ENCODE measurements at regions not wholly inside any gene's neighbourhood (a gene's known extent, or its start where the extent isn't known, plus 50 kb on each side); places are given as distances from the start of the nearest gene placed in this dataset.
"Not testable (repeated sequence)": the region's sequence is repeated elsewhere in the genome, so short reads cannot be mapped to it uniquely, and the experiment has no call there.

DNA sequence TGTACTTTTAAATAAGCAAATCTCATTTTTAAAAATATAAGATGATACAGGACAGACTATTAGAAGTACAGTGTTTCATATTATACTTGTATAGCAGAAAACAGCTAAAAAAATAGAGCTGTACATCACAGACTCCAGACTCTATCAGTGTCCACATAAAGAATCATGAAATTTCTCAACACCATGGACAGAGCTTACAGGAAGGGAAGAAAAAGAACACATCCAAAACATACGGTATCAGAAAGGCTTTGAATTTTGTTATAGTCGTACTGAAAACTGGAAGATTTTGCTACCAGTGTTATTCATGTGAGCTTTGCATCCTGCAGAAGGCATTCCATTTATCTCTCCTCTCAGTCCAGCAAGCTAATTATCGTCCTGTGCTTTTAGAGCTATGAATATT is 183.2 kb upstream of the PTPRZ1 start:
- no peaks in the 10 kb centered on the region for H3K36me3 ChIP-seq
- no peak for DNase-seq
- H3K9me3 ChIP-seq, result no peaks in the 10 kb centered on the region
- no peaks in the 10 kb centered on the region for H3K4me1 ChIP-seq
- no peak overlapping the region for H3K4me3 ChIP-seq (ENCODE audit: low read depth, low read length)
- H3K27me3 ChIP-seq, result no peaks in the 10 kb centered on the region
- TF ChIP-seq, protein P1, sequence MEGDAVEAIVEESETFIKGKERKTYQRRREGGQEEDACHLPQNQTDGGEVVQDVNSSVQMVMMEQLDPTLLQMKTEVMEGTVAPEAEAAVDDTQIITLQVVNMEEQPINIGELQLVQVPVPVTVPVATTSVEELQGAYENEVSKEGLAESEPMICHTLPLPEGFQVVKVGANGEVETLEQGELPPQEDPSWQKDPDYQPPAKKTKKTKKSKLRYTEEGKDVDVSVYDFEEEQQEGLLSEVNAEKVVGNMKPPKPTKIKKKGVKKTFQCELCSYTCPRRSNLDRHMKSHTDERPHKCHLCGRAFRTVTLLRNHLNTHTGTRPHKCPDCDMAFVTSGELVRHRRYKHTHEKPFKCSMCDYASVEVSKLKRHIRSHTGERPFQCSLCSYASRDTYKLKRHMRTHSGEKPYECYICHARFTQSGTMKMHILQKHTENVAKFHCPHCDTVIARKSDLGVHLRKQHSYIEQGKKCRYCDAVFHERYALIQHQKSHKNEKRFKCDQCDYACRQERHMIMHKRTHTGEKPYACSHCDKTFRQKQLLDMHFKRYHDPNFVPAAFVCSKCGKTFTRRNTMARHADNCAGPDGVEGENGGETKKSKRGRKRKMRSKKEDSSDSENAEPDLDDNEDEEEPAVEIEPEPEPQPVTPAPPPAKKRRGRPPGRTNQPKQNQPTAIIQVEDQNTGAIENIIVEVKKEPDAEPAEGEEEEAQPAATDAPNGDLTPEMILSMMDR (IDR thresholded peaks at IDR 0.05; ENCODE audit: low read depth, low read length), result no peak

DNA sequence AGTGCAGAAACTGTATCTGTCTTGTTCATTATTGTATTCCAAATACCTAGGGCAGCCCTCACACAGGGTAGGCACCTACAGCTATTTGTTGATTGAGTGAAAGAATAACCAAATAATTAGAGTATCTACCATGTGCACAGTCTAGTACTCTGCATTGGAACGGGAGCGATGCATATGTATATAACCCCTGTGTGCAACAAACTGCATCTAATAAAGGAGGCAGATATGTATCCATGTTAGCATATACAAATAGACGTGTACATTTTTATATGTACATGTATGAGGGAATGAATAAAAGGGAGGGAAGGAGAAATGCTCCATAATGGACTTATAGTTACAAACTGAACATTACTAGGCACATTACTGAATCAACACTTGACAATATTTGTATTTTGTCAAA is 191.3 kb upstream of the PTPRZ1 start:
- Histone ChIP-seq H3K27me3 (no peaks in the 10 kb centered on the region), H3K4me1 (no peaks in the 10 kb centered on the region), H3K9me3 (no peaks in the 10 kb centered on the region), H3K4me3 (ENCODE audit: low read depth, low read length) (no peak overlapping the region), H3K36me3 (no peaks in the 10 kb centered on the region)
- TF ChIP-seq, protein P1 (IDR thresholded peaks at IDR 0.05; ENCODE audit: low read depth, low read length), result no peak
- DNase-seq, result no peak

DNA sequence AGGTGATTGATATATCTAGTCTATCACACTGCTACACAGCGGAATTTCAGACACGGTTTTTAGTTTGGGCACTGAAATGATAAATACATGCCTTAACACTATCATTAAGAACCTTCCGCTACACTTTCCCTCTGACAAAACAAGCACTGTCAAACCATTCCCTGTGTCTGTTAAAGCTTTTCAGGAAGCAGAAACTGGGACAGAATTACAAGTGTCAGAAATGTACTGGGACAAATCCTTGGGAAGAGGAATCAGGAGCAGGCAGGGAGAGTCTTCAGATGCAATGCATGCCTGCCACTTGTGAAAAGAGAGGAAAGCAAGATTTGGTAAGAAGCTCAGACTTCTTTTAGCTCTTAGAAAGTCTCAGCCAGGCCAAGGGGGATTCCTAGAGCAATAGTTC is 196.8 kb upstream of the PTPRZ1 start:
- Histone ChIP-seq H3K4me1 (no peaks in the 10 kb centered on the region), H3K27me3 (no peaks in the 10 kb centered on the region), H3K4me3 (ENCODE audit: low read depth, low read length) (no peak overlapping the region), H3K9me3 (no peaks in the 10 kb centered on the region), H3K36me3 (no peaks in the 10 kb centered on the region)
- TF ChIP-seq, protein P1 (IDR thresholded peaks at IDR 0.05; ENCODE audit: low read depth, low read length), result no peak
- DNase-seq, result no peak

DNA sequence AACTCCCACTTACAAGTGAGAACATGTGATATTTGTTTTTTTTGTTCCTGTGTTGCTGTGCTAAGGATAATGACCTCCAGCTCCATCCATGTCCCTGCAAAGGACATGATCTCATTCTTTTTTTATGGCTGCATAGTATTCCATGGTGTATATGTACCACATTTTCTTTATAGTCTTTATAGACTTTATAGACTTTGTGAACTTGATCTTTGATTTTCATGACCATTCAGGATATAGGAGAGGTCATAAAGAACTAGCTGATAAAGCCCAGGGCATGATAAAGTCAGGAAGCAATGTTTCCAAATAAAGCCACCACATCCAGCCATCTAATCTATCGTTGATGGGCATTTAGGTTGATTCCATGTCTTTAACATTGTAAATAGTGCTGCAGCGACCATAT is 198.5 kb upstream of the PTPRZ1 start:
- H3K4me3 ChIP-seq (ENCODE audit: low read depth, low read length); H3K9me3 ChIP-seq; H3K27me3 ChIP-seq; H3K4me1 ChIP-seq; H3K36me3 ChIP-seq; DNase-seq: not testable (repeated sequence)

DNA sequence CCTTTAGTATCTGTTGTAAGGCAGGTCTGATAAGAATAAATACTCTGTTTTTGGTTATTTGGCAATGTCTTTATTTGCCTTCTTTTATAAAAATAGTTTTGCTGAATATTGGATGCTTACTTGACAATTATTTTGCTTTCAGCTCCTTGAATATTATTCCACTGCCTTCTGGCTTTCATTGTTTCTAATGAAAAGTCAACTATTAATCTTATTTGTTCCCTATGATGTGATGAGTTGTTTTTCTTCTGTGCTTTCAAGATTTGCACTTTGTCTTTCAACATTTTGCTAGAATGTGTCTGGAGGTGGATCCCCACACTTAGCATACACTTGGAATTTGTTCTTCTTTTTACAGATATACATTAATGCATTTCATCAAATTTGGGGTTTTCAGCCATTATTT is 203.8 kb upstream of the PTPRZ1 start:
- TF ChIP-seq, protein P1 (IDR thresholded peaks at IDR 0.05; ENCODE audit: low read depth, low read length), result no peak
- no peaks in the 10 kb centered on the region for H3K9me3 ChIP-seq
- H3K4me3 ChIP-seq (ENCODE audit: low read depth, low read length), result no peak overlapping the region
- no peaks in the 10 kb centered on the region for H3K4me1 ChIP-seq
- H3K27me3 ChIP-seq, result no peaks in the 10 kb centered on the region
- H3K36me3 ChIP-seq, result no peaks in the 10 kb centered on the region
- DNase-seq, result no peak

DNA sequence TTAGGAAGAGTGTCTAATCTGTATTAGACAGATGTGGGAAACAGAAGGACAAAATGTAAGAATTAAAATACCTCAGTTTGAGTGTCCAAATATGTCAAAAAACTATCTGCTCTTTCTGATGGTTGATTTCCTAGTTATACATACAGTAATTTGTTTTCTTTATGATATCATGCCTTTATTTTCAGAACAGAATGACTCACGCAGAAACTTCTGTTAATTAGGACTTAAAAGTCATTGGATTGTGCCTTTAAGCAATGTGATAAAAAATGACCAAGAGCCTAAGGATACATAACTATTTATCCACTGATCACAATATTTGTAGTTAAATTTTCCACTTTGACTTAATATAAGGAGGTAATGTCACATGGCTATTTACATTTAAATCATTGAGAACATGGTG is 206.7 kb upstream of the PTPRZ1 start:
- Histone ChIP-seq H3K27me3 (peaks cover 3% of the 10 kb centered on the region; the same call in 1 of the 2 replicates), H3K9me3 (no peaks in the 10 kb centered on the region), H3K36me3 (no peaks in the 10 kb centered on the region), H3K4me1 (no peaks in the 10 kb centered on the region), H3K4me3 (ENCODE audit: low read depth, low read length) (no peak overlapping the region)
- no peak for DNase-seq
- TF ChIP-seq, protein P1 (IDR thresholded peaks at IDR 0.05; ENCODE audit: low read depth, low read length), result no peak

DNA sequence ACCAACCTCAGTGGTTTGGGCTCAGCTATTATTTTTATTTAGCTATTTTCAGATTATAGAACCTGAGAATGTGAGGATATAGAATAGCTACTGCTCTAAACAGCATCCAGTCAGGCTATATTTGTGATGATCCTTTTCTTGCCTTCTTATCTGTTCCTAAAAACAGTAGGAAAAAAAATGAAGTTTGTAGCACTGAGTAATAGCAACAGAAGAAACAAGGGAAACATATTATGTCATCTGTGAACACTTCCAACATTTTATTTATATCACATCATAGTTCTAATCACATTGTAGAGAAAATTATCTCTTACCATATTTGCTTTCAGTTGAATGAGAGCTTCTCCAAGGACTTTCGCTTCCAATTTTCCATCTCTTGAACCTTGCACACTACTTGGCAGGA is 229.6 kb upstream of the PTPRZ1 start:
- Histone ChIP-seq H3K9me3 (no peaks in the 10 kb centered on the region), H3K27me3 (no peaks in the 10 kb centered on the region), H3K36me3 (no peaks in the 10 kb centered on the region), H3K4me3 (ENCODE audit: low read depth, low read length) (no peak overlapping the region), H3K4me1 (no peaks in the 10 kb centered on the region)
- TF ChIP-seq, protein P1 (IDR thresholded peaks at IDR 0.05; ENCODE audit: low read depth, low read length), result no peak
- DNase-seq, result no peak

Measured in BE2C (cell line).